GM18951 (cell line): ENCODE measurements at regions not wholly inside any gene's neighbourhood (a gene's known extent, or its start where the extent isn't known, plus 50 kb on each side); places are given as distances from the start of the nearest gene placed in this dataset.
"Not testable (repeated sequence)": the region's sequence is repeated elsewhere in the genome, so short reads cannot be mapped to it uniquely, and the experiment has no call there.

Source experiments
- POLR2A ChIP-seq: IDR thresholded peaks from 4 replicates; pipeline ENCODE4 v1.6.1; 2011; ENCODE audit warnings: mild to moderate bottlenecking; ENCODE audit not compliant: insufficient read length, insufficient read depth; ENCODE audit errors: extremely low read depth
- in situ Hi-C: fragments of 300-500 bp; cut with MboI; formaldehyde crosslinking; loops from one replicate; pipeline ENCODE4 v1.12.0; 2022; ENCODE audit warnings: low sequenced_read_pairs, mixed read lengths, inconsistent platforms; ENCODE audit not compliant: unreplicated experiment

GRCh38 chr20:40080041-40080652, 608.9 kb downstream of the MAFB start:
- in situ Hi-C loops = no loop called here
- no peak for TF ChIP-seq POLR2A

- in situ Hi-C loops = no loop called here
- TF ChIP-seq POLR2A = no peak
Observed at GRCh38 chr20:40073535-40074111, 615.4 kb downstream of the MAFB start.

- TF ChIP-seq POLR2A = no peak
- in situ Hi-C loops = no loop called here
Observed at GRCh38 chr20:40072907-40073306, 616.1 kb downstream of the MAFB start.

- in situ Hi-C loops = no loop called here
- no peak for TF ChIP-seq POLR2A
Observed at GRCh38 chr20:40056171-40056570, 632.9 kb downstream of the MAFB start.

- in situ Hi-C loops = no loop called here
Observed at GRCh38 chr20:40055711-40056110, 633.3 kb downstream of the MAFB start.

GRCh38 chr20:40054311-40054710, 634.7 kb downstream of the MAFB start:
- no peak for TF ChIP-seq POLR2A
- in situ Hi-C loops = no loop called here

More at GRCh38 chr20:40055711-40056110, 633.3 kb downstream of the MAFB start:
- no peak for TF ChIP-seq POLR2A

- in situ Hi-C loops = no loop called here
Observed at GRCh38 chr20:40050596-40050995, 638.4 kb downstream of the MAFB start.

GRCh38 chr20:40049854-40050253, 639.2 kb downstream of the MAFB start:
- in situ Hi-C loops = no loop called here
- TF ChIP-seq POLR2A = no peak

More at GRCh38 chr20:40050596-40050995, 638.4 kb downstream of the MAFB start:
- no peak for TF ChIP-seq POLR2A

- no peak for TF ChIP-seq POLR2A
- in situ Hi-C loops = no loop called here
Observed at GRCh38 chr20:40046703-40047102, 642.3 kb downstream of the MAFB start.

GRCh38 chr20:40037511-40037910, 651.5 kb downstream of the MAFB start:
- TF ChIP-seq POLR2A = no peak
- in situ Hi-C loops = no loop called here

GRCh38 chr20:40029589-40029988, 659.4 kb downstream of the MAFB start:
- no peak for TF ChIP-seq POLR2A
- in situ Hi-C loops = no loop called here

- no peak for TF ChIP-seq POLR2A
- in situ Hi-C loops = no loop called here
Observed at GRCh38 chr20:40019510-40019909, 669.5 kb downstream of the MAFB start.

- TF ChIP-seq POLR2A = no peak
- in situ Hi-C loops = no loop called here
Observed at GRCh38 chr20:40017765-40018164, 671.3 kb downstream of the MAFB start.

GRCh38 chr20:40016890-40017289, 672.1 kb downstream of the MAFB start:
- TF ChIP-seq POLR2A = no peak
- in situ Hi-C loops = no loop called here

- TF ChIP-seq POLR2A = no peak
- in situ Hi-C loops = no loop called here
Observed at GRCh38 chr20:40016392-40016791, 672.6 kb downstream of the MAFB start.

GRCh38 chr20:40012026-40012425, 677.0 kb downstream of the MAFB start:
- in situ Hi-C loops = not testable (repeated sequence)
